MM.1S (cell line): ENCODE measurements at regions not wholly inside any gene's neighbourhood (a gene's known extent, or its start where the extent isn't known, plus 50 kb on each side); places are given as distances from the start of the nearest gene placed in this dataset.

Experiments used
- DNase-seq: peaks from one replicate; pipeline ENCODE4 v3.0.0-alpha.2; 2015
- H2AFZ ChIP-seq: fragments of 300-600 bp; sonication (generic); 2 replicates; pipeline ENCODE4 v1.6.0; 2016; ENCODE audit warnings: antibody characterized with exemption, low read length
- H3F3A ChIP-seq: fragments of 300-600 bp; sonication (generic); 2 replicates; pipeline ENCODE4 v1.6.1; 2016; ENCODE audit warnings: mild to moderate bottlenecking, antibody characterized with exemption, low read length, moderate library complexity, mixed read lengths; ENCODE audit not compliant: insufficient read depth
- H3K27ac ChIP-seq: fragments of 300-600 bp; sonication (generic); 2 replicates; pipeline ENCODE4 v1.5.1; 2016; ENCODE audit warnings: mild to moderate bottlenecking, low read length
- H3K27me3 ChIP-seq: fragments of 300-600 bp; sonication (generic); replicated peaks from 2 replicates; pipeline ENCODE4 v1.6.0; 2016; ENCODE audit warnings: low read length; ENCODE audit not compliant: insufficient read depth
- H3K36me3 ChIP-seq: fragments of 300-600 bp; sonication (generic); replicated peaks from 2 replicates; pipeline ENCODE4 v1.6.1; 2016; ENCODE audit warnings: mild to moderate bottlenecking, low read length, mixed read lengths; ENCODE audit not compliant: insufficient read depth
- H3K4me1 ChIP-seq: fragments of 300-600 bp; sonication (generic); 2 replicates; pipeline ENCODE4 v1.6.1; 2016; ENCODE audit warnings: low read length, mixed read lengths
- H3K4me2 ChIP-seq: fragments of 300-600 bp; sonication (generic); 2 replicates; pipeline ENCODE4 v1.6.0; 2016; ENCODE audit warnings: low read depth, low read length
- H3K4me3 ChIP-seq: fragments of 300-600 bp; sonication (generic); 2 replicates; pipeline ENCODE4 v1.5.1; 2016; ENCODE audit warnings: low read length, mixed read lengths
- H3K79me2 ChIP-seq: fragments of 300-600 bp; sonication (generic); 2 replicates; pipeline ENCODE4 v1.6.1; 2016; ENCODE audit warnings: mixed run types, low read length, mixed read lengths
- H3K9ac ChIP-seq: fragments of 300-600 bp; sonication (generic); 2 replicates; pipeline ENCODE4 v1.6.1; 2016; ENCODE audit warnings: low read length, mixed read lengths
- H3K9me2 ChIP-seq: fragments of 300-600 bp; sonication (generic); replicated peaks from 2 replicates; pipeline ENCODE4 v1.6.1; 2016; ENCODE audit warnings: mild to moderate bottlenecking, low read length, mixed read lengths; ENCODE audit not compliant: insufficient read depth
- H3K9me3 ChIP-seq: fragments of 300-600 bp; sonication (generic); replicated peaks from 2 replicates; pipeline ENCODE4 v1.6.1; 2016; ENCODE audit warnings: mild to moderate bottlenecking, low read length, mixed read lengths; ENCODE audit not compliant: insufficient read depth
- H4K20me1 ChIP-seq: fragments of 300-600 bp; sonication (generic); 2 replicates; pipeline ENCODE4 v1.6.1; 2016; ENCODE audit warnings: mild to moderate bottlenecking, low read length, moderate library complexity, mixed read lengths; ENCODE audit not compliant: insufficient read depth
- CTCF ChIP-seq: fragments of 300-600 bp; sonication (generic); IDR thresholded peaks from 2 replicates; pipeline ENCODE4 v1.5.1; 2016; ENCODE audit warnings: antibody characterized with exemption, low read length, mixed read lengths
- EZH2 ChIP-seq: fragments of 300-600 bp; sonication (generic); optimal IDR thresholded peaks from 2 replicates; pipeline ENCODE3; 2017; ENCODE audit warnings: low read depth, mild to moderate bottlenecking, antibody characterized with exemption, low read length, mixed read lengths
- EZH2phosphoT487 ChIP-seq: fragments of 300-600 bp; sonication (generic); IDR thresholded peaks from 2 replicates; pipeline ENCODE4 v1.6.1; 2018; ENCODE audit warnings: antibody characterized with exemption, low read length

- H3K79me2 ChIP-seq, result no peaks in the 10 kb centered on the region
- no peaks in the 10 kb centered on the region for H3K36me3 ChIP-seq
- DNase-seq, result no peak
- no peak overlapping the region for H3K27ac ChIP-seq
- no peak overlapping the region for H3K4me2 ChIP-seq
- H3F3A ChIP-seq, result no peaks in the 10 kb centered on the region
- H3K4me3 ChIP-seq, result no peak overlapping the region
- H3K9me2 ChIP-seq, result no peaks in the 10 kb centered on the region
- no peak overlapping the region for H2AFZ ChIP-seq
- TF ChIP-seq EZH2phosphoT487 (no peak), CTCF (no peak)
- H4K20me1 ChIP-seq, result no peaks in the 10 kb centered on the region
- H3K9me3 ChIP-seq, result no peaks in the 10 kb centered on the region
- H3K4me1 ChIP-seq, result no peaks in the 10 kb centered on the region
- H3K9ac ChIP-seq, result no peak overlapping the region
- no peaks in the 10 kb centered on the region for H3K27me3 ChIP-seq
Observed at GRCh38 chr10:31678139-31678536, 250.5 kb downstream of the ARHGAP12 start.

- DNase-seq, result no peak
- no peaks in the 10 kb centered on the region for H3F3A ChIP-seq
Observed at GRCh38 chr10:31677195-31678138, 251.2 kb downstream of the ARHGAP12 start.

GRCh38 chr10:31675726-31676125 is 252.9 kb downstream of the ARHGAP12 start:
- H4K20me1 ChIP-seq, result no peaks in the 10 kb centered on the region
- DNase-seq, result no peak
- no peaks in the 10 kb centered on the region for H3K27me3 ChIP-seq
- H3K9ac ChIP-seq, result no peak overlapping the region
- no peak overlapping the region for H2AFZ ChIP-seq
- no peak overlapping the region for H3K4me2 ChIP-seq
- no peaks in the 10 kb centered on the region for H3K36me3 ChIP-seq
- no peak overlapping the region for H3K27ac ChIP-seq
- no peaks in the 10 kb centered on the region for H3K9me2 ChIP-seq
- no peak overlapping the region for H3K4me3 ChIP-seq
- TF ChIP-seq EZH2phosphoT487 (no peak), CTCF (no peak), EZH2 (no peak)
- no peaks in the 10 kb centered on the region for H3K9me3 ChIP-seq
- H3K79me2 ChIP-seq, result no peaks in the 10 kb centered on the region
- H3K4me1 ChIP-seq, result no peaks in the 10 kb centered on the region
- no peaks in the 10 kb centered on the region for H3F3A ChIP-seq

More at GRCh38 chr10:31677195-31678138, 251.2 kb downstream of the ARHGAP12 start:
- no peak overlapping the region for H3K4me3 ChIP-seq
- H3K36me3 ChIP-seq, result no peaks in the 10 kb centered on the region
- no peak overlapping the region for H3K27ac ChIP-seq
- no peaks in the 10 kb centered on the region for H3K9me3 ChIP-seq
- H4K20me1 ChIP-seq, result no peaks in the 10 kb centered on the region
- no peaks in the 10 kb centered on the region for H3K79me2 ChIP-seq
- no peak overlapping the region for H3K9ac ChIP-seq
- no peak overlapping the region for H3K4me2 ChIP-seq
- H3K4me1 ChIP-seq, result no peaks in the 10 kb centered on the region
- TF ChIP-seq EZH2 (no peak), EZH2phosphoT487 (no peak), CTCF (no peak)
- H2AFZ ChIP-seq, result no peak overlapping the region
- H3K27me3 ChIP-seq, result no peaks in the 10 kb centered on the region
- H3K9me2 ChIP-seq, result no peaks in the 10 kb centered on the region
